Peyer's patch (tissue), 4 donors: ENCODE measurements at regions not wholly inside any gene's neighbourhood (a gene's known extent, or its start where the extent isn't known, plus 50 kb on each side); places are given as distances from the start of the nearest gene placed in this dataset.

Experiments used
- POLR2A ChIP-seq, 2 donors: fragments of 450-650 bp; IDR thresholded peaks; one replicate each; pipeline ENCODE4 v1.5.1; 2017; ENCODE audit warnings: antibody characterized with exemption in 2 of 2, mild to moderate bottlenecking in 2 of 2, moderate library complexity in 2 of 2
- TF ChIP-seq, protein P1 (sequence below), 6 experiments: fragments of 450-650 bp in 4 of 6; fragments of 200-600 bp in 2 of 6; sonication (generic) in 1 of 6; IDR thresholded peaks; one replicate each; pipeline ENCODE4 v1.5.1; 2017 to 2019; ENCODE audit warnings: antibody characterized with exemption in 6 of 6, mild to moderate bottlenecking in 3 of 6, moderate library complexity in 1 of 6

DNA sequence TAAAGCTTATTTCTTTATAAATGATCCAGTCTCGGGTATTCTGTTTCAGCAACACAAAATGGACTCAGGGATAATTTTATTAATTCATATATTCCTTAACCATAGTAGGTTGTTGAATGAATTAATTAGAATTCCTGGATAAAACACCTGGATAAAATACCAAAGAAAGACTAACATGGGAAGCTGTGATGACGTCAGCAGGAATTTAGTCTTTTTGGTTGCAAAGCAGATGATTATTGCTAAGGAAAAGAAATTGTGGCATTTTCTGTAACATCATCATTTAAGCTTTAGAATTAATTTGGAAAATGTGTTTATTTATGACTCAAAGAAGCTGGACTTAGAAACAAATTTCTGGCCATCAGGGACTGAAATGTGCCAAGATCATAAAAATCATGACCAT is 228.3 kb upstream of the ZBTB20 start:
- TF ChIP-seq, protein P1, sequence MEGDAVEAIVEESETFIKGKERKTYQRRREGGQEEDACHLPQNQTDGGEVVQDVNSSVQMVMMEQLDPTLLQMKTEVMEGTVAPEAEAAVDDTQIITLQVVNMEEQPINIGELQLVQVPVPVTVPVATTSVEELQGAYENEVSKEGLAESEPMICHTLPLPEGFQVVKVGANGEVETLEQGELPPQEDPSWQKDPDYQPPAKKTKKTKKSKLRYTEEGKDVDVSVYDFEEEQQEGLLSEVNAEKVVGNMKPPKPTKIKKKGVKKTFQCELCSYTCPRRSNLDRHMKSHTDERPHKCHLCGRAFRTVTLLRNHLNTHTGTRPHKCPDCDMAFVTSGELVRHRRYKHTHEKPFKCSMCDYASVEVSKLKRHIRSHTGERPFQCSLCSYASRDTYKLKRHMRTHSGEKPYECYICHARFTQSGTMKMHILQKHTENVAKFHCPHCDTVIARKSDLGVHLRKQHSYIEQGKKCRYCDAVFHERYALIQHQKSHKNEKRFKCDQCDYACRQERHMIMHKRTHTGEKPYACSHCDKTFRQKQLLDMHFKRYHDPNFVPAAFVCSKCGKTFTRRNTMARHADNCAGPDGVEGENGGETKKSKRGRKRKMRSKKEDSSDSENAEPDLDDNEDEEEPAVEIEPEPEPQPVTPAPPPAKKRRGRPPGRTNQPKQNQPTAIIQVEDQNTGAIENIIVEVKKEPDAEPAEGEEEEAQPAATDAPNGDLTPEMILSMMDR (IDR thresholded peaks at IDR 0.05) = no peak
- TF ChIP-seq POLR2A (IDR thresholded peaks at IDR 0.05) = no peak
